Activated naive CD8-positive, alpha-beta T cell treated with anti-CD3 and anti-CD28 coated beads, Interleukin-2, amount 50 U/mL, for 16 hours (primary cell): ENCODE measurements at regions not wholly inside any gene's neighbourhood (a gene's known extent, or its start where the extent isn't known, plus 50 kb on each side); places are given as distances from the start of the nearest gene placed in this dataset.
"Not testable (repeated sequence)": the region's sequence is repeated elsewhere in the genome, so short reads cannot be mapped to it uniquely, and the experiment has no call there.

Experiments used
- DNase-seq: peaks from one replicate; pipeline ENCODE4 v3.0.0-alpha.2; 2020; ENCODE audit warnings: low read depth, low spot score

GRCh38 chr3:178140531-178141304 lies 395.5 kb upstream of the KCNMB2 start:
- no peak for DNase-seq

- DNase-seq: not testable (repeated sequence)
These were observed 394.9 kb upstream of the KCNMB2 start for GRCh38 chr3:178141305-178141684.

- DNase-seq: no peak
These were observed 389.8 kb upstream of the KCNMB2 start for GRCh38 chr3:178146406-178146831.

DNA sequence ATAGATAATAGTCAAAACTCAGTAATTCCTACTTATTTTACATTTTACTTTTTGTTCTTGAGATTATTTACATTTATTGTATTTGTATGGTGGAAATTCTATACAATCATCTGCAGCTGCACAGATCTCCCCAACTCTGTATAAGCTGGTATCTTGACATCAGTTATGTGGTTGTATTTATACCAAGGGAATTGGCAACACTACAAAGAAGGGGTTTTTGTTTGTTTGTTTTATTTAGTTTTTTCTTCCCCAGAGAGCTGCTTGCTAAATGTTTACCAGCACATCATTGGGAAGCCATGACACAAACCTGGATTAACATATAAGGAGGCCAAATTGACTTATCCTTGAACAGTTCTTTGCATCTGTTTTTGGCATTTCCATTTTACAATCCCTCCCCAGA lies 389.2 kb upstream of the KCNMB2 start:
- DNase-seq: no peak

DNA sequence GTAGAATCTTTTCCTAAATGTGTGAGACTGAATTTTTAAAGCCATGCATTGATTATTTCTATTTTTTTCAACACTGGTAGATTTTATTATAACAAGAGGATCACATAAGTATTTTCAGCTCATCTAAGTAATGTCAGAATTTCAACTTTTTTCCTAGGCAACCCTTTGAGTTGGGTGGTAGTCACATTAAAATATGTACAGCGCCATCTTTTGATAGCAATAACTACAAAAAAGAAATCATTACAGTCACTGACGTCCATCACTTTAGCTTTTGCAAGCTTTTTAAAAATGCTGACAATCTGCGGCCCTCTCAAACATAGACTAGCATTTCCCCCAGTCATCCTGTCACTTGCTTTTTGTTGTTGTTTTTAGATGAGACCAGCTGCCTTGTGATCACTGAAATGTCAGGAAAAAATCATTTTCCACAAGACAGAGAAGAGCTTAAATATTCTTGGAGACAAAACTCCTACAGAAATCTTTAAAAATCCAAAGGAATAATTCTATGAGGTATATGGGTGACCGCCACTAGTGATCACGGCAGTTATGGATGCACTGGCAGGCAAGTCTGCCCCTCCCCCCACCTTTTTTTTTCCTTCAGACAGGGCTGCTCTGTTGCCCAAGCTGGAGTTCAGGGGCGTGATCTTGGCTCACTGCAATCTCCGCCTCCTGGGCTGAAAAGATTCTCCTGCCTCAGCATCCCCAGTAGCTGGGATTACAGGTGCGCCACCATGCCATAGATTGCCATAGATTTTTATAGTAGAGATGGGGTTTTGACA lies 384.0 kb upstream of the KCNMB2 start:
- DNase-seq: no peak

DNA sequence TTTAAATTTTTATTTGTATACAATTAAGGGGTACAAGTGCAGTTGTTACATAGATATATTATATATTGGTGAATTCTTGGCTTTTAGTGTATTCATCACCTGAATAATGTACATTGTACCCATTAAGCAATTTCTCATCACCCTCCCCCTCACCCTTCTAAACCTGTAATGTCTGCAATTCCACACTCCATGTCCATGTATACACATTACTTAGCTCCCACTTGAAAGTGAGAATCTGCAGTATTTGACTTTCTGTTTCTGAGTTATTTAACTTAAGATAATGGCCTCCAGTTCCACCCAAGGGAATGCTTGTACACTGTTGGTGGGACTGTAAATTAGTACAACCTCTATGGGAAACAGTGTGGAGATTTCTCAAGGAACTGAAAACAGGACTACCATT lies 383.2 kb upstream of the KCNMB2 start:
- no peak for DNase-seq

GRCh38 chr3:178155521-178155920 lies 380.7 kb upstream of the KCNMB2 start:
- no peak for DNase-seq

DNA sequence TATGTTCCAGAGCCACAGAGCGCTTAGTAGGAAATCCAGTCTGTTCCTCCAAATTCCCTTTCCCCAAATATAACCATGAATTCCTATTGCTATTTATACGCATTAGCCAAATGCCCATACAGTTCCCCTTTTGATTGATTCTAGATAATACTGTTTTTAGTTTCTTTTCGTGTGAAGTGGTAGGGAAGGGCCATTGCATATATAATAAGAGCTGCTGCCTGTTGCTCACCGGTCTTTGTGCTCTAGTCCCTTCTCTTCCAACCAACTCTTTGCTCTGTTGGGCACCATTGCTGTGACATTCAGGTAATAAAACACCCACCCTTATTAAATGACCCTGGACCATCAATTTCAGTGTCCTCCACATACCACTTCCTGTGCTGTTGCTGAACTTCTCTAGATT lies 379.9 kb upstream of the KCNMB2 start:
- DNase-seq: no peak

GRCh38 chr3:178159691-178160220 lies 376.5 kb upstream of the KCNMB2 start:
- no peak for DNase-seq

DNA sequence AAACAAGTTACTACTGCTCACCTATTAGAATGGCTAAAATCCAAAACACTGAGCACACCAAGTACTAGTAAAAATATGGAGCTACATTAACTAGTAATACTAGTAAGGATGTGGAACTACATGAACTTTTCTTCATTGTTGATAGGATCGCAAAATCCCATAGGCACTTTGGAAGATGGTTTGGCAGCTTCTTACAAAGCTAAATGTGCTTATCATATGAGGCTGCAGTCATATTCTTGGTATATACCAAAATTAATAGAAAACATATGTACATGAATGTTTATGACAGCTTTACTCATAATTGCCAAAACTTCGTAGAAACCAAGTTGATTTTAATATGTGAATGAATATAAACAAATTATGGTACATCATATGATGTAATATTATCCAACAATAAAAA lies 366.8 kb upstream of the KCNMB2 start:
- DNase-seq: no peak

DNA sequence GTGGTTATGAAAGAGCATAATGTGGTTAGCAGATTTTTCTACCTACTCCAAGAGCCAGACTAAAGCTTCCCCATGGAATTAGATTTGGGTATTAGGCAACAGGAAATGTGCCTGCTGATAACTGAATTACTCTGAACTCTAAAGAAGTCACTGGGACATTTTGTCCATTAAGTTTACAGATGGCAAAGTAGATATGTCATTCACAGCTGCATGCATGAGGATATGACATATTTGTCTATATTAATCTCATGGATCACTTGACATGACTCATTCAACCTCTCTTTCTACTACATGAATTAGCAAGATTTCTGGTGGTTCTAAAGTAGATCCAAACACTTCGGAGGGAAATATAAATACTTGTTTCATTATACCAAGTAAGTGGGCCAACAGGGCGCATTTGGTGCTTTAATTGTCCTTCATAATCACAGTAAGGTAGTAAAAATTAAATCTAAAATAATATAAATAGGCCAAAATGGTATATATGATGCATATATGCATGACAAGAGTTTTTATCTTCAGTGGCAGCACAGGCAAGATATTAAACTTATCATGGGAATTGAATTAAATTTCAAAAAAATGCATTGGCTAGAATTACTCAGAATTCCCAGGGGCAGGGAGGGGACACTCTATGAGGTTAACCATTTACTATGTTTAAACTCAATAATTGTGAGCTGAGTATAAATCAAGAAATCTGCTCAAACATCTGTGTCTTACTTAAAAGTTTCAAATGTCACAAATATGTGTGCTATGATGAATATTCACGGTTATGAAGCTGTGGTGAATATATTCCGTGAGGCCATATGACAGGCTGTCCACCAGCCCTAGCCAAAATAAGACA lies 365.3 kb upstream of the KCNMB2 start:
- no peak for DNase-seq

DNA sequence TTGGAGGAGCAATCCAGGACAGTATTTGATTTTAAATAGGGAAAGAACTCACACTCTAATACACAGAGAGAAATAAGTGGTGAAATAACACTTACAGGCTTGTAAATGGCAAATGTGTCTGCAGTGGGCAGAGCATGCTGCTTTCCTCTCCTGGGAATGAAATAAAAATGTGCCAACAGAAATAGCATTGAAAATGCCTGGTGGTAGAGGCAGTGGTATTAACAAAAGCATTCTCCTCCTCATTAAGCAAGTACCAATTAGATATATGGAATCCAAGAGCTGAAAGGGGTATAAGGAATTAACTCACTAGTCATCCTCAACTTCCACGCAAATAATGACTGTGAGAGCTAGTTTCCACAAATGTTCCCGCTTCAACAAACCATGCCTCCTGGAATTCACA lies 364.1 kb upstream of the KCNMB2 start:
- DNase-seq: no peak

DNA sequence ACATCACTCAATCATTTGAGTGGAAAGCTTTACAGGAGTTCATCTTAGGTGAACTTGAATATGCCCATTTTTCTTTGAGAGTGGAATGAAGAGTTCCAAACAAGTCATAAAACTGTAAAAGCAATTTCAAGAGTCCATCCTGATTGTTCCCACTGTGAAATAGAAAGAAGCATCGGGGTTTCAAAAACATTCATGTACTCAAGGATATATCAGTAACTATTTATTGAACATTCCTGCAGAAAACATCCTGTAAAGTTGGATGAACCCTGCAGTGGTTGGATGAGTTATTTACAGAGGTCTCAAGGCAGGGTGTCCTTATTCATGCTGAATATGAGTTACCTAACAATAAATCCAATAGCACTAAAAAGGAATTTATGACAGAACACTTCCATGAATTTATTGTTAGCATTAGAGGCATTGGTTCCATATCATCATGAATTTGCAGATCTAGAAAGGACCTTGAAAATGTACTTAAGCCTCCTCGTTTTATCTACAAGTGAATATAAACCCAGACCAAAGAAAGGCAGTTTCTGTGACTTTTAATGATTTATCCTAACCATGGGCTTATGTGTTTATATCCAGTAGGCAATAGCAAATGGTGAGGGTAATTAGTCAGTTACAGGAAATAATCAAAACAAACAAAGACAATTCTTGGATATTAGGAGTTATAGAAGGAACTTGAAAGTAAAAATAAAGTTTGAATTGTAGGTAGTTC lies 361.9 kb upstream of the KCNMB2 start:
- no peak for DNase-seq

GRCh38 chr3:178181088-178181487 lies 355.1 kb upstream of the KCNMB2 start:
- no peak for DNase-seq

DNA sequence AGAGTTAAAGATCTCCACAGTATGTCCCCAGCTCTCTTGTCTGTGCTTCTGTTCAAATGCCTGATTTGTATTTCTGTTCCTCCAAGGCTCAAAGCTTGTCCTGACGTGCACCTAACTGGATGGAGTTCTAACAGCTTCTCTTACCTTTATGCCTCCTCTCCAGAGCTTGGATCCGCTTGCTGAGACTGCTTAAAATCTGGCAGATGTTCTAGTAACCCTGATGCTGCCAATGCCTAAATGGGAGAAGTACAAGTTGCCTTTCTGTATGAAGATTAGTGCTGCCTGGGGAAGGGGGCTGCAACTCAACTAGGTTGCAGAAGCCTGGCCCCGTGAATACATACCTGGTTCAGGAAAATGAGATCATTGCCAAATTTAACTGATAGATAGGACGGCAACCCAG lies 354.5 kb upstream of the KCNMB2 start:
- DNase-seq: no peak

DNA sequence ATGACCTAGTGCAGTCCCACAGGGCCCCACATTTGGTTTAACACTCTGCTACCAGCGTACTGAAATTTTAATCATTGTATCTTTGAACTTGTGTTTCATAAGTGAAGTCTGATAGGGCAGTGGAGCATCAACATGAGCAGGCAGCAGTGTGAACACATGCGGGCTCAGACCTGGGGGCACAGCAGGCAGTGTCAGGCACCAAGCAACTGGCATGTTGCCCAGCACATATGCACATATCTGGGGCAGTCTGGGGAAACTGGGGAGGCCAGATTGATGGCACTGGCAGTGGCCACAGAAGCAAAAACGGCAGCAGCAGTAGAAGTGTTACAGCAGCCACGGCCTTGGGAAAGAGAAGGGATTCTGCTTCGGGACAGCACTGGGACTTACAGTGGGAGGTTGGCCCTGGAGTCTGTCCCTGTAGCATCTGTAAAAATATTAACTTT lies 353.9 kb upstream of the KCNMB2 start:
- DNase-seq: no peak

DNA sequence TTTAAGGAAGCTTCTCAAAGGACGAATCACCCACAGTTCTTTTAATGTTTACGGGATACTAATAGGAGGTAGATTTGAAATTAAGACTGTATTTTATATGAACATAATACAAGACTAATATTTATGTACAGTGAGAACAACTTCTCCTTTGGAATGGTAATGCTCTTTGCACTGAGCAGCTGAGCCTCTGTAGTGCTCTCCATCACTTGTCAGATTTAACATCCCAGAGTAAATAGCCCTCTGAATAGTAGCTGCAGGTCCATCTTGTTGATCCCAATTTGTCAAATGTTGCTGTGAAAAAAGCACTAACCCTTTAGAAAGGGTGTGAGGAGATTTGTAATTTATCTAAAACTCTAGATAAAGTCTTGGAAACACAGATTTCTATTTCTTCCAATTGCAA lies 351.4 kb upstream of the KCNMB2 start:
- DNase-seq: no peak

DNA sequence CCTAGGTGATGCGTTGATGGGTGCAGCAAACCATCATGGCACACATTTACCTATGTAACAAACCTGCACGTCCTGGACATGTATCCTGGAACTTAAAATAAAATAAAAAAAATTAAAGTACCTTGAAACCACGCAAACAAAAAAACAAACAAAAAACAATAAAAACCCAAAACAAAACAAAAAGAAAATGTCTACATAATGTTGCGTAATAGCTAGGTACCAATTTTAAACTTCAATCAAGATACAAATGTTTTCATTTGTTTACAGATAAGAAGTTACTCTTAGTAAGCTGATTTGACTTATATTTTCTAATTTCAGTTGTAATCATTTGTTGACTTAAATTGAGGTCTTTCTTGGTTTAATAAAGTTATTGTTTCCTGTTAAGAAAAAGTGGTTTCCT lies 349.6 kb upstream of the KCNMB2 start:
- DNase-seq: no peak

GRCh38 chr3:178189854-178190253 lies 346.4 kb upstream of the KCNMB2 start:
- no peak for DNase-seq

- no peak for DNase-seq
These were observed 342.4 kb upstream of the KCNMB2 start for GRCh38 chr3:178193846-178194245.

GRCh38 chr3:178194539-178194938 lies 341.7 kb upstream of the KCNMB2 start:
- no peak for DNase-seq
